Renal cortex interstitium (tissue), 11 donors: ENCODE measurements at regions not wholly inside any gene's neighbourhood (a gene's known extent, or its start where the extent isn't known, plus 50 kb on each side); places are given as distances from the start of the nearest gene placed in this dataset.

ENCODE experiments used
- DNase-seq, 11 donors: peaks; one replicate each; pipeline ENCODE4 v3.0.0-alpha.2; 2013; ENCODE audit warnings: low read depth in 9 of 11, low spot score in 4 of 11; ENCODE audit errors: extremely low read depth in 1 of 11

- no peak for DNase-seq
Measured at GRCh38 chr18:78603102-78603983, 376.3 kb upstream of the SALL3 start.

- DNase-seq: no peak
Measured at GRCh38 chr18:78605255-78605654, 374.4 kb upstream of the SALL3 start.

- DNase-seq: no peak
Measured at GRCh38 chr18:78607221-78607620, 372.4 kb upstream of the SALL3 start.

GRCh38 chr18:78607784-78608183, 371.8 kb upstream of the SALL3 start:
- no peak for DNase-seq

- no peak for DNase-seq
Measured at GRCh38 chr18:78610179-78610578, 369.4 kb upstream of the SALL3 start.

GRCh38 chr18:78611201-78611800, 368.3 kb upstream of the SALL3 start:
- no peak for DNase-seq

- no peak for DNase-seq
Measured at GRCh38 chr18:78611869-78612268, 367.7 kb upstream of the SALL3 start.

GRCh38 chr18:78612318-78612717, 367.3 kb upstream of the SALL3 start:
- DNase-seq: no peak

GRCh38 chr18:78612801-78613200, 366.8 kb upstream of the SALL3 start:
- DNase-seq: no peak

- DNase-seq: no peak
Measured at GRCh38 chr18:78618726-78619125, 360.9 kb upstream of the SALL3 start.

GRCh38 chr18:78619854-78620253, 359.8 kb upstream of the SALL3 start:
- DNase-seq: no peak

GRCh38 chr18:78620326-78620725, 359.3 kb upstream of the SALL3 start:
- no peak for DNase-seq

- no peak for DNase-seq
Measured at GRCh38 chr18:78621141-78621755, 358.4 kb upstream of the SALL3 start.

GRCh38 chr18:78622251-78622906, 357.2 kb upstream of the SALL3 start:
- no peak for DNase-seq

GRCh38 chr18:78622907-78623541, 356.6 kb upstream of the SALL3 start:
- no peak for DNase-seq

- no peak for DNase-seq
Measured at GRCh38 chr18:78624646-78625279, 354.9 kb upstream of the SALL3 start.

GRCh38 chr18:78625847-78626246, 353.8 kb upstream of the SALL3 start:
- no peak for DNase-seq

GRCh38 chr18:78627551-78628346, 351.9 kb upstream of the SALL3 start:
- no peak for DNase-seq
